ENCODE measurements at regions not wholly inside any gene's neighbourhood (a gene's known extent, or its start where the extent isn't known, plus 50 kb on each side); places are given as distances from the start of the nearest gene placed in this dataset.

GRCh38 chr4:66767442-66767841 is 777.9 kb downstream of the CENPC start:
- TF ChIP-seq CTCF (IDR thresholded peaks at IDR 0.05) (no peak), MXI1 (IDR thresholded peaks at IDR 0.05; ENCODE audit: low read depth, low read length) (no peak), SMC3 (IDR thresholded peaks at IDR 0.05; ENCODE audit: low read depth, low read length) (no peak), TEAD4 (IDR thresholded peaks at IDR 0.05; ENCODE audit: borderline replicate concordance, insufficient read depth) (no peak), RFX5 (IDR thresholded peaks at IDR 0.05; ENCODE audit: low read length) (no peak), FOSL2 (IDR thresholded peaks at IDR 0.05; ENCODE audit: borderline replicate concordance, low read depth) (no peak), POLR2AphosphoS5 (IDR thresholded peaks at IDR 0.05; ENCODE audit: low read depth, low read length) (no peak)
- TF ChIP-seq, protein P1, sequence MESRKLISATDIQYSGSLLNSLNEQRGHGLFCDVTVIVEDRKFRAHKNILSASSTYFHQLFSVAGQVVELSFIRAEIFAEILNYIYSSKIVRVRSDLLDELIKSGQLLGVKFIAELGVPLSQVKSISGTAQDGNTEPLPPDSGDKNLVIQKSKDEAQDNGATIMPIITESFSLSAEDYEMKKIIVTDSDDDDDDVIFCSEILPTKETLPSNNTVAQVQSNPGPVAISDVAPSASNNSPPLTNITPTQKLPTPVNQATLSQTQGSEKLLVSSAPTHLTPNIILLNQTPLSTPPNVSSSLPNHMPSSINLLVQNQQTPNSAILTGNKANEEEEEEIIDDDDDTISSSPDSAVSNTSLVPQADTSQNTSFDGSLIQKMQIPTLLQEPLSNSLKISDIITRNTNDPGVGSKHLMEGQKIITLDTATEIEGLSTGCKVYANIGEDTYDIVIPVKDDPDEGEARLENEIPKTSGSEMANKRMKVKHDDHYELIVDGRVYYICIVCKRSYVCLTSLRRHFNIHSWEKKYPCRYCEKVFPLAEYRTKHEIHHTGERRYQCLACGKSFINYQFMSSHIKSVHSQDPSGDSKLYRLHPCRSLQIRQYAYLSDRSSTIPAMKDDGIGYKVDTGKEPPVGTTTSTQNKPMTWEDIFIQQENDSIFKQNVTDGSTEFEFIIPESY (IDR thresholded peaks at IDR 0.05; ENCODE audit: borderline replicate concordance, low read depth), result no peak

Data from SK-N-SH (cell line).